ENCODE measurements at regions not wholly inside any gene's neighbourhood (a gene's known extent, or its start where the extent isn't known, plus 50 kb on each side); places are given as distances from the start of the nearest gene placed in this dataset.

- Histone ChIP-seq H3K9me3 (ENCODE audit: low read length) (no peaks in the 10 kb centered on the region), H2AFZ (ENCODE audit: low read length) (no peak overlapping the region), H3K36me3 (replicated peaks in 1 of 2; ENCODE audit: control insufficient read depth in 1 of 2, insufficient read depth in 2 of 2, low read length in 2 of 2) (no peaks in the 10 kb centered on the region), H3K79me2 (ENCODE audit: insufficient read depth, low read length) (no peaks in the 10 kb centered on the region), H3K9ac (ENCODE audit: insufficient read depth, low read depth, low read length) (no peak overlapping the region), H3K27me3 (ENCODE audit: control insufficient read depth in 1 of 2, insufficient read depth in 2 of 2, low read length in 2 of 2) (no peaks in the 10 kb centered on the region), H3K4me3 (replicated peaks in 1 of 3; ENCODE audit: insufficient read depth in 1 of 3, low read depth in 2 of 3, low read length in 3 of 3) (no peak overlapping the region), H4K20me1 (ENCODE audit: insufficient read depth, low read length) (no peaks in the 10 kb centered on the region), H3K27ac (ENCODE audit: extremely low read length, insufficient read depth, low read length) (no peak overlapping the region), H3K4me2 (ENCODE audit: low read depth, low read length) (no peak overlapping the region), H3K4me1 (ENCODE audit: insufficient read depth, low read length) (no peaks in the 10 kb centered on the region)
- intact Hi-C loops (cut with micrococcal nuclease; ENCODE audit: unreplicated experiment) = no loop called here
- ChIA-PET CTCF (ENCODE audit: low intra/inter-chr PET ratio, low total read pairs) (no interaction called here), POLR2A (no interaction called here)
- BruUV-seq (replicated peaks) = no TSS peak
- no peak for DNase-seq (ENCODE audit: low spot score)
- in situ Hi-C loops (cut with HindIII; ENCODE audit: extremely low pct_ligation_motif_present, low pct_unique_long_range_greater_than_20kb) = no loop called here
- TF ChIP-seq ZNF564 (CRISPR knock-in tag; IDR thresholded peaks at IDR 0.05) (no peak), SIX4 (CRISPR knock-in tag; IDR thresholded peaks at IDR 0.05) (no peak), ZNF567 (CRISPR knock-in tag; IDR thresholded peaks at IDR 0.05; ENCODE audit: borderline replicate concordance) (no peak), DNMT1 (CRISPR knock-in tag; IDR thresholded peaks at IDR 0.05) (no peak), PITX1 (CRISPR knock-in tag; IDR thresholded peaks at IDR 0.05) (no peak), IRX3 (CRISPR knock-in tag; IDR thresholded peaks at IDR 0.05; ENCODE audit: borderline replicate concordance, low read depth) (no peak), NONO (IDR thresholded peaks at IDR 0.05) (no peak), NONO (CRISPR knock-in tag; conservative IDR thresholded peaks at IDR 0.05) (no peak), ZNF576 (CRISPR knock-in tag; IDR thresholded peaks at IDR 0.05) (no peak), DMAP1 (CRISPR knock-in tag; IDR thresholded peaks at IDR 0.05) (no peak), ETV6 (CRISPR knock-in tag; conservative IDR thresholded peaks at IDR 0.05) (no peak), SRF (IDR thresholded peaks at IDR 0.05; ENCODE audit: low read depth, low read length) (no peak), ZSCAN29 (CRISPR knock-in tag; conservative IDR thresholded peaks at IDR 0.05) (no peak), ZNF3 (CRISPR knock-in tag; IDR thresholded peaks at IDR 0.05) (no peak), TCF12 (IDR thresholded peaks at IDR 0.05) (no peak), TCF12 (CRISPR knock-in tag; IDR thresholded peaks at IDR 0.05) (no peak), MBD4 (IDR thresholded peaks at IDR 0.05; ENCODE audit: borderline replicate concordance, low read length) (no peak), PRMT3 (CRISPR knock-in tag; IDR thresholded peaks at IDR 0.05; ENCODE audit: borderline replicate concordance, low read depth) (no peak), ARID3A (IDR thresholded peaks at IDR 0.05; ENCODE audit: low read depth, low read length) (no peak), GATAD1 (CRISPR knock-in tag; IDR thresholded peaks at IDR 0.05) (no peak), HNRNPLL (IDR thresholded peaks at IDR 0.05; ENCODE audit: low read depth, low read length, poor library complexity, severe bottlenecking) (no peak)
- 10% methylated on average over 2 of the region's 2 CpGs for WGBS (ENCODE audit: low lambda C conversion rate)
- ATAC-seq = no peak
- no peak for FAIRE-seq
These were observed 460.8 kb downstream of the CDH10 start for GRCh38 chr5:24183981-24184380.

Data from HepG2 (cell line).